B cell (primary cell): ENCODE measurements at regions not wholly inside any gene's neighbourhood (a gene's known extent, or its start where the extent isn't known, plus 50 kb on each side); places are given as distances from the start of the nearest gene placed in this dataset.

ENCODE experiments used
- ATAC-seq: fragments of 200-7000 bp; cut with Tn5 transposase; one replicate; pipeline ENCODE4 v1.10.0; 2021; ENCODE audit warnings: low read depth, mild to moderate bottlenecking, moderate number of reproducible peaks, moderate library complexity
- CTCF ChIA-PET: fragments of 350-600 bp; sonication (Branson Sonifier 250); formaldehyde crosslinking; loops from one replicate; lab custom pipeline; 2021; ENCODE audit warnings: antibody characterized with exemption, inconsistent platforms; lab: Charles Lee
- POLR2A ChIA-PET: fragments of 350-600 bp; sonication (Branson Sonifier 250); formaldehyde crosslinking; loops from one replicate; lab custom pipeline; 2021; ENCODE audit warnings: antibody characterized with exemption; lab: Charles Lee
- DNase-seq: peaks from one replicate; pipeline ENCODE4 v3.0.0; 2013
- H2AFZ ChIP-seq: 2 replicates; pipeline ENCODE4 v1.6.1; 2012; ENCODE audit warnings: mild to moderate bottlenecking, low read depth, low read length; ENCODE audit not compliant: insufficient read depth, poor library complexity, severe bottlenecking
- H3K27ac ChIP-seq, 2 donors: 1 replicate in 1 of 2; 2 replicates in 1 of 2; pipeline ENCODE4 v1.5.1; 2012 to 2013; ENCODE audit warnings: low read length in 2 of 2, mild to moderate bottlenecking in 2 of 2, moderate library complexity in 1 of 2
- H3K27me3 ChIP-seq, 4 experiments: fragments of 200-600 bp in 1 of 4; sonication (generic) in 1 of 4; replicated peaks in 1 of 4; 1 replicate in 2 of 4; 2 replicates in 2 of 4; pipeline versions ENCODE4 v1.6.1 to v1.7.0; 2013 to 2016; ENCODE audit warnings: low read length in 3 of 4, mild to moderate bottlenecking in 2 of 4, mixed read lengths in 1 of 4, moderate library complexity in 1 of 4; ENCODE audit not compliant: insufficient read depth in 4 of 4, control insufficient read depth in 3 of 4; ENCODE audit errors: control extremely low read depth in 1 of 4
- H3K36me3 ChIP-seq, 2 experiments: replicated peaks in 1 of 2; 1 replicate in 1 of 2; 2 replicates in 1 of 2; pipeline versions ENCODE4 v1.6.1 to v1.7.1; 2013; ENCODE audit warnings: low read length in 1 of 2; ENCODE audit not compliant: insufficient read depth in 2 of 2, control insufficient read depth in 1 of 2; ENCODE audit errors: control extremely low read depth in 1 of 2, extremely low read depth in 1 of 2
- H3K4me1 ChIP-seq, 2 donors: fragments of 200-600 bp in 1 of 2; sonication (generic) in 1 of 2; 1 replicate in 1 of 2; 2 replicates in 1 of 2; pipeline versions ENCODE4 v1.5.1 to v1.6.1; 2013 to 2017; ENCODE audit warnings: low read length in 2 of 2; ENCODE audit not compliant: control insufficient read depth in 2 of 2, insufficient read depth in 2 of 2
- H3K4me2 ChIP-seq: replicated peaks from 2 replicates; pipeline ENCODE3; 2012; ENCODE audit warnings: mild to moderate bottlenecking, low read depth, low read length; ENCODE audit not compliant: poor library complexity, severe bottlenecking
- H3K4me3 ChIP-seq, 5 experiments: fragments of 200-600 bp in 1 of 5; sonication (generic) in 1 of 5; 1 replicate in 3 of 5; 2 replicates in 2 of 5; pipeline versions ENCODE4 v1.5.1 to v1.7.0; 2011 to 2016; ENCODE audit warnings: low read length in 4 of 5, mild to moderate bottlenecking in 4 of 5, low read depth in 2 of 5, control low read depth in 1 of 5, moderate library complexity in 1 of 5; ENCODE audit not compliant: insufficient read depth in 1 of 5; ENCODE audit errors: control extremely low read depth in 1 of 5, extremely low read depth in 1 of 5
- H3K79me2 ChIP-seq: fragments of 200-600 bp; sonication (generic); one replicate; pipeline ENCODE4 v1.6.0; 2016; ENCODE audit warnings: low read length; ENCODE audit not compliant: control insufficient read depth, insufficient read depth
- H3K9ac ChIP-seq: fragments of 200-600 bp; sonication (generic); 2 replicates; pipeline ENCODE4 v1.6.1; 2017; ENCODE audit warnings: mild to moderate bottlenecking, low read length, moderate library complexity
- H3K9me3 ChIP-seq, 3 donors: one replicate each; pipeline versions ENCODE4 v1.6.1 to v1.7.1; 2013; ENCODE audit warnings: low read length in 2 of 3; ENCODE audit not compliant: control insufficient read depth in 2 of 3, insufficient read depth in 1 of 3; ENCODE audit errors: control extremely low read depth in 1 of 3
- H4K20me1 ChIP-seq: 2 replicates; pipeline ENCODE4 v1.6.0; 2012; ENCODE audit warnings: mild to moderate bottlenecking, low read length; ENCODE audit not compliant: insufficient read depth, control insufficient read depth, poor library complexity, severe bottlenecking
- H3K27ac Mint-ChIP-seq: one replicate; pipeline ENCODE4 v1.8.0; 2021; ENCODE audit warnings: mixed read lengths
- H3K27me3 Mint-ChIP-seq: one replicate; pipeline ENCODE4 v1.8.0; 2021; ENCODE audit warnings: mixed read lengths
- H3K4me1 Mint-ChIP-seq: one replicate; pipeline ENCODE4 v1.8.0; 2021; ENCODE audit warnings: mixed read lengths
- H3K4me3 Mint-ChIP-seq: one replicate; pipeline ENCODE4 v1.8.0; 2021; ENCODE audit warnings: mixed read lengths
- H3K9me3 Mint-ChIP-seq: one replicate; pipeline ENCODE4 v1.8.0; 2022; ENCODE audit warnings: mixed read lengths; ENCODE audit not compliant: insufficient read depth
- EZH2 ChIP-seq: IDR thresholded peaks from 2 replicates; pipeline ENCODE4 v1.6.1; 2012; ENCODE audit warnings: borderline replicate concordance, low read depth, mild to moderate bottlenecking, moderate library complexity, low read length; ENCODE audit not compliant: insufficient read depth, poor library complexity, severe bottlenecking
- WGBS: methylation state at CpG from one replicate; pipeline ENCODE4 v1.1.5; 2013; ENCODE audit warnings: missing lambda C conversion rate; ENCODE audit not compliant: insufficient coverage; 5-methylcytosine and 5-hydroxymethylcytosine counted together
- intact Hi-C: fragments of 100-400 bp; cut with micrococcal nuclease; formaldehyde crosslinking; loops from one replicate; pipeline ENCODE4 v1.10.0; 2022
- TF ChIP-seq, protein P1 (sequence below): fragments of 200-600 bp; IDR thresholded peaks from one replicate; pipeline ENCODE4 v1.8.0; 2022; ENCODE audit warnings: antibody characterized with exemption, mild to moderate bottlenecking

DNA sequence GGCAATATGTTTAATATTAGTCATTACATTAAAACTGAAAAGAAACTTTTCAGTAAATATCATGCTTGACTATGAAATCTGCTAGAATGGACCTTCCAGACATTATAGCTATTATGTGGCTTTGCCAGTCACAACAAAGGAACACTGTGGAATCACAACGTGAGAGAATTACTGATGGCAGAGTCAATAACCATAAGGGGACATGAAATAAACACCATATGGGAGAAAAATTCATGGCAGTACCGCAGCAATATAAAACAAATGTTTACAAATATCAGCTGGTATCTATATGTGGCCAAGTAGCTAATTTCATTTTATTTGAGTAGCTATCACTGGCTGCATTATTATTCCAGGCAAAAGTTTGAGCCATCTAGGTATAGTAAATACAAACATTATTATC, 1818.6 kb downstream of the PCDH9 start:
- Histone ChIP-seq H4K20me1 (no peaks in the 10 kb centered on the region), H3K4me2 (no peak overlapping the region), H3K79me2 (no peaks in the 10 kb centered on the region), H3K4me3 (no peak overlapping the region), H2AFZ (no peak overlapping the region), H3K27ac (no peak overlapping the region), H3K4me1 (no peaks in the 10 kb centered on the region), H3K9me3 (no peaks in the 10 kb centered on the region), H3K9ac (no peak overlapping the region), H3K27me3 (no peaks in the 10 kb centered on the region), H3K36me3 (no peaks in the 10 kb centered on the region)
- intact Hi-C loops: no loop called here
- CTCF ChIA-PET: no interaction called here
- WGBS: no CpG with 5 or more reads among the region's 2 CpGs
- H3K27ac Mint-ChIP-seq: no peak overlapping the region
- no peaks in the 10 kb centered on the region for H3K27me3 Mint-ChIP-seq
- POLR2A ChIA-PET: no interaction called here
- H3K4me3 Mint-ChIP-seq: no peak overlapping the region
- DNase-seq: no peak
- TF ChIP-seq EZH2: no peak
- TF ChIP-seq, protein P1, sequence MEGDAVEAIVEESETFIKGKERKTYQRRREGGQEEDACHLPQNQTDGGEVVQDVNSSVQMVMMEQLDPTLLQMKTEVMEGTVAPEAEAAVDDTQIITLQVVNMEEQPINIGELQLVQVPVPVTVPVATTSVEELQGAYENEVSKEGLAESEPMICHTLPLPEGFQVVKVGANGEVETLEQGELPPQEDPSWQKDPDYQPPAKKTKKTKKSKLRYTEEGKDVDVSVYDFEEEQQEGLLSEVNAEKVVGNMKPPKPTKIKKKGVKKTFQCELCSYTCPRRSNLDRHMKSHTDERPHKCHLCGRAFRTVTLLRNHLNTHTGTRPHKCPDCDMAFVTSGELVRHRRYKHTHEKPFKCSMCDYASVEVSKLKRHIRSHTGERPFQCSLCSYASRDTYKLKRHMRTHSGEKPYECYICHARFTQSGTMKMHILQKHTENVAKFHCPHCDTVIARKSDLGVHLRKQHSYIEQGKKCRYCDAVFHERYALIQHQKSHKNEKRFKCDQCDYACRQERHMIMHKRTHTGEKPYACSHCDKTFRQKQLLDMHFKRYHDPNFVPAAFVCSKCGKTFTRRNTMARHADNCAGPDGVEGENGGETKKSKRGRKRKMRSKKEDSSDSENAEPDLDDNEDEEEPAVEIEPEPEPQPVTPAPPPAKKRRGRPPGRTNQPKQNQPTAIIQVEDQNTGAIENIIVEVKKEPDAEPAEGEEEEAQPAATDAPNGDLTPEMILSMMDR: no peak
- no peaks in the 10 kb centered on the region for H3K9me3 Mint-ChIP-seq
- no peak for ATAC-seq
- H3K4me1 Mint-ChIP-seq: no peaks in the 10 kb centered on the region

DNA sequence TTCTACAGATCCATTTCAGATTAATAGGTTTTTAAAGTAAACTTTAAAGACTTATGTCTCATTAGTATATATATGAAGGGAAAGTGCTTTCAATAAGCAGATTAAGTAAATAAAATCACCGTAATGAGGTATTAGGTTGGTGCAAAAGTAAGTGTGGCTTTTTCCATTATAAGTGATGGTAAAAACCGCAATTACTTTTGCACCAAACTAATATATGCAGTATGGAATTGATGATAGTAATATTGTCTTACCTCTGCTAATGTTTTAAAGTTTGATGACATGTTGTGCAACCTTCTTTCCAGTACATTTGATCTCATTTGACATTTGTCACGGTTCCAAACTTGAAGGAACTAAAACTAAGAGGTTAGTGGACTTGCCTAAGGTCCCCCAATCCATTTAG, 1819.3 kb downstream of the PCDH9 start:
- Histone ChIP-seq H3K27ac (no peak overlapping the region), H3K4me2 (no peak overlapping the region), H3K4me3 (no peak overlapping the region), H3K27me3 (no peaks in the 10 kb centered on the region), H2AFZ (no peak overlapping the region), H3K79me2 (no peaks in the 10 kb centered on the region), H3K9ac (no peak overlapping the region), H3K36me3 (no peaks in the 10 kb centered on the region), H3K9me3 (no peaks in the 10 kb centered on the region), H4K20me1 (no peaks in the 10 kb centered on the region), H3K4me1 (no peaks in the 10 kb centered on the region)
- intact Hi-C loops: no loop called here
- no peak overlapping the region for H3K4me3 Mint-ChIP-seq
- DNase-seq (no peak), ATAC-seq (no peak)
- peaks cover 3% of the 10 kb centered on the region for H3K9me3 Mint-ChIP-seq
- TF ChIP-seq, protein P1: no peak
- no peak for TF ChIP-seq EZH2
- no peak overlapping the region for H3K27ac Mint-ChIP-seq
- ChIA-PET POLR2A (no interaction called here), CTCF (no interaction called here)
- no CpG with 5 or more reads among the region's 3 CpGs for WGBS
- no peaks in the 10 kb centered on the region for H3K4me1 Mint-ChIP-seq
- no peaks in the 10 kb centered on the region for H3K27me3 Mint-ChIP-seq
